A673 (cell line): ENCODE measurements at regions not wholly inside any gene's neighbourhood (a gene's known extent, or its start where the extent isn't known, plus 50 kb on each side); places are given as distances from the start of the nearest gene placed in this dataset.

Source experiments
- BruUV-seq: library from RNA; stranded (reverse); fragments of 400-500 nt; replicated peaks from 2 replicates; lab custom pipeline; 2021; lab: Mats Ljungman, UMichigan
- CTCF ChIA-PET: fragments of 300-600 bp; sonication (Branson Sonifier 250); formaldehyde crosslinking; loops from one replicate; lab custom pipeline; 2022; ENCODE audit warnings: antibody characterized with exemption; lab: Charles Lee
- POLR2A ChIA-PET: fragments of 300-600 bp; sonication (Branson Sonifier 250); formaldehyde crosslinking; loops from one replicate; lab custom pipeline; 2022; ENCODE audit warnings: antibody characterized with exemption; ENCODE audit not compliant: low non-redundant PET; lab: Charles Lee
- DNase-seq: peaks from one replicate; pipeline ENCODE4 v3.0.0-alpha.2; 2015; ENCODE audit warnings: low spot score
- H3K27ac ChIP-seq: fragments of 200-600 bp; sonication (generic); 2 replicates; pipeline ENCODE4 v1.5.1; 2016; ENCODE audit warnings: mixed run types, low read depth, mild to moderate bottlenecking, mixed read lengths, antibody characterized with exemption, low read length; ENCODE audit not compliant: poor library complexity, severe bottlenecking
- H3K27me3 ChIP-seq: fragments of 200-600 bp; sonication (generic); replicated peaks from 2 replicates; pipeline ENCODE4 v1.6.1; 2017; ENCODE audit warnings: mixed run types, low read depth, mild to moderate bottlenecking, mixed read lengths, antibody characterized with exemption, low read length; ENCODE audit not compliant: insufficient read depth, poor library complexity
- H3K36me3 ChIP-seq: fragments of 200-600 bp; sonication (generic); 2 replicates; pipeline ENCODE4 v1.6.1; 2016; ENCODE audit warnings: mixed run types, mild to moderate bottlenecking, mixed read lengths, antibody characterized with exemption, low read length; ENCODE audit not compliant: insufficient read depth, poor library complexity, severe bottlenecking
- H3K4me1 ChIP-seq: fragments of 200-600 bp; sonication (generic); 2 replicates; pipeline ENCODE4 v1.6.1; 2017; ENCODE audit warnings: mixed run types, mild to moderate bottlenecking, mixed read lengths, antibody characterized with exemption, low read length; ENCODE audit not compliant: insufficient read depth, poor library complexity, severe bottlenecking
- H3K4me3 ChIP-seq: fragments of 200-600 bp; sonication (generic); 2 replicates; pipeline ENCODE4 v1.5.1; 2016; ENCODE audit warnings: low read depth, mixed run types, mild to moderate bottlenecking, mixed read lengths, low read length; ENCODE audit not compliant: poor library complexity, severe bottlenecking
- H3K9me3 ChIP-seq: fragments of 200-600 bp; sonication (generic); 2 replicates; pipeline ENCODE4 v1.6.1; 2016; ENCODE audit warnings: mixed run types, low read depth, mild to moderate bottlenecking, mixed read lengths, antibody characterized with exemption, low read length; ENCODE audit not compliant: poor library complexity, severe bottlenecking
- CTCF ChIP-seq: fragments of 300-800, 200-600 bp; sonication (generic); conservative IDR thresholded peaks from 2 replicates; pipeline ENCODE4 v1.5.1; 2017; ENCODE audit warnings: low read depth, mild to moderate bottlenecking, antibody characterized with exemption, low read length, moderate library complexity, mixed read lengths
- EZH2 ChIP-seq: fragments of 200-600 bp; sonication (generic); IDR thresholded peaks from 2 replicates; pipeline ENCODE4 v1.6.1; 2017; ENCODE audit warnings: borderline replicate concordance, low read depth, mild to moderate bottlenecking, mixed read lengths, antibody characterized with exemption, low read length; ENCODE audit not compliant: poor library complexity, severe bottlenecking
- intact Hi-C: fragments of 100-400 bp; cut with micrococcal nuclease; formaldehyde crosslinking; loops from one replicate; pipeline ENCODE4 v1.10.0; 2022; ENCODE audit not compliant: unreplicated experiment

- BruUV-seq = no TSS peak
- Histone ChIP-seq H3K27me3 (no peaks in the 10 kb centered on the region), H3K4me3 (no peak overlapping the region), H3K9me3 (peaks cover 5% of the 10 kb centered on the region), H3K36me3 (no peaks in the 10 kb centered on the region), H3K27ac (no peak overlapping the region), H3K4me1 (no peaks in the 10 kb centered on the region)
- TF ChIP-seq EZH2 = no peak
- no peak for TF ChIP-seq CTCF
- ChIA-PET POLR2A (no interaction called here), CTCF (no interaction called here)
- no peak for DNase-seq
- intact Hi-C loops = no loop called here
Observed at GRCh38 chrX:28347476-28347875, 239.8 kb upstream of the IL1RAPL1 start.

GRCh38 chrX:28329156-28329555 lies 258.1 kb upstream of the IL1RAPL1 start:
- no peaks in the 10 kb centered on the region for H3K36me3 ChIP-seq
- no peaks in the 10 kb centered on the region for H3K27me3 ChIP-seq
- intact Hi-C loops = no loop called here
- H3K9me3 ChIP-seq = no peaks in the 10 kb centered on the region
- DNase-seq = no peak
- TF ChIP-seq CTCF (no peak), EZH2 (no peak)
- no peak overlapping the region for H3K4me3 ChIP-seq
- no peaks in the 10 kb centered on the region for H3K4me1 ChIP-seq
- POLR2A ChIA-PET = no interaction called here
- CTCF ChIA-PET = no interaction called here
- no peak overlapping the region for H3K27ac ChIP-seq
- BruUV-seq = no TSS peak

GRCh38 chrX:28324321-28324721 lies 262.9 kb upstream of the IL1RAPL1 start:
- TF ChIP-seq EZH2 (no peak), CTCF (no peak)
- intact Hi-C loops = no loop called here
- Histone ChIP-seq H3K4me3 (no peak overlapping the region), H3K27ac (no peak overlapping the region), H3K36me3 (no peaks in the 10 kb centered on the region), H3K27me3 (no peaks in the 10 kb centered on the region), H3K9me3 (no peaks in the 10 kb centered on the region), H3K4me1 (no peaks in the 10 kb centered on the region)
- no TSS peak for BruUV-seq
- DNase-seq = no peak
- CTCF ChIA-PET = no interaction called here
- POLR2A ChIA-PET = no interaction called here
